ENCODE measurements at regions not wholly inside any gene's neighbourhood (a gene's known extent, or its start where the extent isn't known, plus 50 kb on each side); places are given as distances from the start of the nearest gene placed in this dataset.

GRCh38 chr11:121749691-121750090 is 296.9 kb upstream of the SORL1-AS1 start:
- no TSS peak for BruUV-seq (replicated peaks)
- H3K4me2 ChIP-seq (ENCODE audit: low read length): no peak overlapping the region
- H3K27ac ChIP-seq (ENCODE audit: low read depth, low read length, poor library complexity, severe bottlenecking): no peak overlapping the region
- no peaks in the 10 kb centered on the region for H4K20me1 ChIP-seq (ENCODE audit: insufficient read depth, low read length)
- H3K36me3 ChIP-seq (ENCODE audit: insufficient read depth, low read length): no peaks in the 10 kb centered on the region
- no peaks in the 10 kb centered on the region for H3K9me2 ChIP-seq (ENCODE audit: insufficient read depth, low read length)
- H3K4me1 ChIP-seq (ENCODE audit: insufficient read depth, low read length, poor library complexity, severe bottlenecking): no peaks in the 10 kb centered on the region
- TF ChIP-seq EZH2phosphoT487 (IDR thresholded peaks at IDR 0.05; ENCODE audit: borderline replicate concordance, low read depth, low read length) (no peak), CTCF (conservative IDR thresholded peaks at IDR 0.05; ENCODE audit: low read length) (no peak)
- CTCF ChIA-PET (ENCODE audit: unreplicated experiment): no interaction called here
- no peak overlapping the region for H3K4me3 ChIP-seq (ENCODE audit: low read depth, low read length, poor library complexity, severe bottlenecking)
- intact Hi-C loops (cut with micrococcal nuclease; ENCODE audit: unreplicated experiment): no loop called here
- DNase-seq (ENCODE audit: low spot score): no peak
- POLR2A ChIA-PET: no interaction called here
- H3K9me3 ChIP-seq (ENCODE audit: low read length): no peaks in the 10 kb centered on the region
- no peak overlapping the region for H2AFZ ChIP-seq (ENCODE audit: low read length)
- H3K79me2 ChIP-seq (ENCODE audit: insufficient read depth, low read depth, low read length): no peaks in the 10 kb centered on the region

GRCh38 chr11:121748068-121748467 is 295.3 kb upstream of the SORL1-AS1 start:
- Histone ChIP-seq H3K4me1 (ENCODE audit: insufficient read depth, low read length, poor library complexity, severe bottlenecking) (no peaks in the 10 kb centered on the region), H2AFZ (ENCODE audit: low read length) (no peak overlapping the region), H3K27ac (ENCODE audit: low read depth, low read length, poor library complexity, severe bottlenecking) (no peak overlapping the region), H4K20me1 (ENCODE audit: insufficient read depth, low read length) (no peaks in the 10 kb centered on the region), H3K4me2 (ENCODE audit: low read length) (no peak overlapping the region), H3K79me2 (ENCODE audit: insufficient read depth, low read depth, low read length) (no peaks in the 10 kb centered on the region), H3K9me3 (ENCODE audit: low read length) (peaks cover 9% of the 10 kb centered on the region; the same call in 1 of the 2 replicates), H3K4me3 (ENCODE audit: low read depth, low read length, poor library complexity, severe bottlenecking) (no peak overlapping the region), H3K9me2 (ENCODE audit: insufficient read depth, low read length) (no peaks in the 10 kb centered on the region), H3K36me3 (ENCODE audit: insufficient read depth, low read length) (no peaks in the 10 kb centered on the region)
- DNase-seq (ENCODE audit: low spot score): no peak
- no TSS peak for BruUV-seq (replicated peaks)
- POLR2A ChIA-PET: no interaction called here
- CTCF ChIA-PET (ENCODE audit: unreplicated experiment): no interaction called here
- TF ChIP-seq EZH2phosphoT487 (IDR thresholded peaks at IDR 0.05; ENCODE audit: borderline replicate concordance, low read depth, low read length): no peak
- no peak for TF ChIP-seq CTCF (conservative IDR thresholded peaks at IDR 0.05; ENCODE audit: low read length)
- intact Hi-C loops (cut with micrococcal nuclease; ENCODE audit: unreplicated experiment): no loop called here

- no peak overlapping the region for H2AFZ ChIP-seq (ENCODE audit: low read length)
- intact Hi-C loops (cut with micrococcal nuclease; ENCODE audit: unreplicated experiment): no loop called here
- ChIA-PET CTCF (ENCODE audit: unreplicated experiment) (no interaction called here), POLR2A (interaction anchor here (0.6 to 0.9 kb wide), 2 partner anchors 9 to 11 kb away, joined by 3 to 4 read pairs; no protein-coding TSS in a partner anchor)
- H3K9me2 ChIP-seq (ENCODE audit: insufficient read depth, low read length): no peaks in the 10 kb centered on the region
- no peak overlapping the region for H3K27ac ChIP-seq (ENCODE audit: low read depth, low read length, poor library complexity, severe bottlenecking)
- H3K79me2 ChIP-seq (ENCODE audit: insufficient read depth, low read depth, low read length): no peaks in the 10 kb centered on the region
- H4K20me1 ChIP-seq (ENCODE audit: insufficient read depth, low read length): no peaks in the 10 kb centered on the region
- H3K9me3 ChIP-seq (ENCODE audit: low read length): peaks cover 9% of the 10 kb centered on the region; the same call in 1 of the 2 replicates
- no peaks in the 10 kb centered on the region for H3K4me1 ChIP-seq (ENCODE audit: insufficient read depth, low read length, poor library complexity, severe bottlenecking)
- no TSS peak for BruUV-seq (replicated peaks)
- H3K4me3 ChIP-seq (ENCODE audit: low read depth, low read length, poor library complexity, severe bottlenecking): no peak overlapping the region
- DNase-seq (ENCODE audit: low spot score): no peak
- H3K36me3 ChIP-seq (ENCODE audit: insufficient read depth, low read length): no peaks in the 10 kb centered on the region
- H3K4me2 ChIP-seq (ENCODE audit: low read length): no peak overlapping the region
- TF ChIP-seq CTCF (conservative IDR thresholded peaks at IDR 0.05; ENCODE audit: low read length) (no peak), EZH2phosphoT487 (IDR thresholded peaks at IDR 0.05; ENCODE audit: borderline replicate concordance, low read depth, low read length) (no peak)
These were observed 290.5 kb upstream of the SORL1-AS1 start for GRCh38 chr11:121743285-121743684.
